Endothelial cell of umbilical vein (primary cell): ENCODE measurements at regions not wholly inside any gene's neighbourhood (a gene's known extent, or its start where the extent isn't known, plus 50 kb on each side); places are given as distances from the start of the nearest gene placed in this dataset.

Source experiments
- BruUV-seq: library from RNA; stranded (reverse); fragments of 400-500 nt; replicated peaks from 2 replicates; lab custom pipeline; 2021; lab: Mats Ljungman, UMichigan
- CTCF ChIA-PET: fragments of 300-600, 350-600 bp; sonication (Branson Sonifier 250); formaldehyde crosslinking; loops from one replicate; lab custom pipeline; 2021; ENCODE audit warnings: antibody characterized with exemption, inconsistent platforms; lab: Charles Lee
- POLR2A ChIA-PET: fragments of 300-600, 350-600 bp; sonication (Branson Sonifier 250); formaldehyde crosslinking; loops from one replicate; lab custom pipeline; 2021; ENCODE audit warnings: antibody characterized with exemption, inconsistent platforms; lab: Charles Lee
- DNase-seq: peaks from one replicate; pipeline ENCODE4 v3.0.0-alpha.2; 2011; ENCODE audit warnings: low read depth, low spot score
- FAIRE-seq: peaks from 2 replicates; lab custom pipeline; 2011; peaks lifted over from hg19 to GRCh38; lab: Jason Lieb, UNC
- H2AFZ ChIP-seq: 2 replicates; pipeline ENCODE4 v1.6.0; 2012; ENCODE audit warnings: low read depth, low read length, control low read depth, inconsistent platforms
- H3K27ac ChIP-seq: 2 replicates; pipeline ENCODE4 v1.5.1; 2011; ENCODE audit warnings: low read depth, mild to moderate bottlenecking, control low read depth, low read length, moderate library complexity; ENCODE audit not compliant: insufficient read depth
- H3K27me3 ChIP-seq, 2 experiments: 2 replicates each; pipeline versions ENCODE4 v1.6.0 to v1.6.1; 2011; ENCODE audit warnings: low read length in 2 of 2, mixed read lengths in 1 of 2; ENCODE audit not compliant: control insufficient read depth in 2 of 2, insufficient read depth in 2 of 2
- H3K36me3 ChIP-seq, 2 experiments: 2 replicates in 1 of 2; 3 replicates in 1 of 2; pipeline ENCODE4 v1.5.1; 2011; ENCODE audit warnings: low read length in 2 of 2, mild to moderate bottlenecking in 1 of 2, moderate library complexity in 1 of 2; ENCODE audit not compliant: control insufficient read depth in 2 of 2, insufficient read depth in 2 of 2; ENCODE audit errors: extremely low read depth in 1 of 2
- H3K4me1 ChIP-seq: 3 replicates; pipeline ENCODE4 v1.5.1; 2011; ENCODE audit warnings: mild to moderate bottlenecking, low read length; ENCODE audit not compliant: control insufficient read depth, insufficient read depth; ENCODE audit errors: extremely low read depth
- H3K4me2 ChIP-seq: 2 replicates; pipeline ENCODE4 v1.6.1; 2011; ENCODE audit warnings: low read length, control low read depth, mixed read lengths; ENCODE audit not compliant: insufficient read depth
- H3K4me3 ChIP-seq, 3 experiments: fragments of 200-600 bp in 1 of 3; sonication (generic), shearing (Covaris generic) in 1 of 3; replicated peaks in 1 of 3; 2 replicates each; pipeline ENCODE4 v1.5.1; 2011 to 2016; ENCODE audit warnings: control low read depth in 3 of 3, low read length in 3 of 3, mild to moderate bottlenecking in 2 of 3, inconsistent platforms in 1 of 3, low read depth in 1 of 3, moderate library complexity in 1 of 3; ENCODE audit not compliant: insufficient read depth in 1 of 3
- H3K79me2 ChIP-seq: 2 replicates; pipeline ENCODE4 v1.6.0; 2012; ENCODE audit warnings: low read length, inconsistent platforms; ENCODE audit not compliant: control insufficient read depth, insufficient read depth
- H3K9ac ChIP-seq: replicated peaks from 2 replicates; pipeline ENCODE3; 2011; ENCODE audit warnings: low read length, control low read depth; ENCODE audit not compliant: insufficient read depth; ENCODE audit errors: extremely low read depth
- H3K9me1 ChIP-seq: replicated peaks from 3 replicates; pipeline ENCODE4 v1.6.0; 2011; ENCODE audit warnings: mild to moderate bottlenecking, low read length; ENCODE audit not compliant: control insufficient read depth, insufficient read depth; ENCODE audit errors: extremely low read depth
- H3K9me3 ChIP-seq: replicated peaks from 2 replicates; pipeline ENCODE4 v1.5.1; 2012; ENCODE audit warnings: low read length, inconsistent platforms; ENCODE audit not compliant: control insufficient read depth, insufficient read depth
- H4K20me1 ChIP-seq: replicated peaks from 2 replicates; pipeline ENCODE3; 2011; ENCODE audit warnings: mild to moderate bottlenecking, low read length; ENCODE audit not compliant: control insufficient read depth, insufficient read depth; ENCODE audit errors: extremely low read depth
- CTCF ChIP-seq, 2 donors: IDR thresholded peaks; 1 replicate in 1 of 2; 2 replicates in 1 of 2; pipeline ENCODE4 v1.5.1; 2011; ENCODE audit warnings: low read length in 2 of 2, mild to moderate bottlenecking in 2 of 2, moderate library complexity in 2 of 2, control low read depth in 1 of 2, inconsistent platforms in 1 of 2, low read depth in 1 of 2; ENCODE audit not compliant: insufficient read depth in 1 of 2; ENCODE audit errors: extremely low read depth in 1 of 2
- EZH2 ChIP-seq: IDR thresholded peaks from 2 replicates; pipeline ENCODE4 v1.6.1; 2012; ENCODE audit warnings: borderline replicate concordance, low read depth, mild to moderate bottlenecking, moderate library complexity, low read length, inconsistent platforms; ENCODE audit not compliant: severe bottlenecking
- FOS ChIP-seq: IDR thresholded peaks from 2 replicates; pipeline ENCODE4 v1.6.1; 2011; ENCODE audit warnings: mild to moderate bottlenecking, low read length, moderate library complexity, borderline replicate concordance; ENCODE audit not compliant: insufficient read depth
- GATA2 ChIP-seq: IDR thresholded peaks from 2 replicates; pipeline ENCODE4 v1.7.0; 2011; ENCODE audit warnings: low read depth, mild to moderate bottlenecking, moderate library complexity, mixed read lengths, low read length; ENCODE audit not compliant: insufficient read length, insufficient read depth
- MAX ChIP-seq: IDR thresholded peaks from 2 replicates; pipeline ENCODE4 v1.6.1; 2011; ENCODE audit not compliant: insufficient read depth, insufficient read length
- MYC ChIP-seq: IDR thresholded peaks from one replicate; pipeline ENCODE4 v1.6.1; 2011; ENCODE audit warnings: mild to moderate bottlenecking, low read depth, low read length
- POLR2A ChIP-seq: IDR thresholded peaks from 2 replicates; pipeline ENCODE4 v1.6.1; 2012; ENCODE audit warnings: low read depth, mild to moderate bottlenecking, control low read depth, low read length
- POLR2AphosphoS5 ChIP-seq: IDR thresholded peaks from 2 replicates; pipeline ENCODE4 v1.6.1; 2012; ENCODE audit warnings: low read depth, mild to moderate bottlenecking, control low read depth, low read length, moderate library complexity; ENCODE audit not compliant: insufficient read depth
- dilution Hi-C: fragments of 300-500 bp; cut with MboI; formaldehyde crosslinking; loops from one replicate; pipeline ENCODE4 v1.15.0; 2019; ENCODE audit warnings: low sequenced_read_pairs; ENCODE audit not compliant: extremely low pct_ligation_motif_present
- intact Hi-C: fragments of 100-400 bp; cut with micrococcal nuclease; formaldehyde crosslinking; loops from one replicate; pipeline ENCODE4 v1.10.0; 2022

DNA sequence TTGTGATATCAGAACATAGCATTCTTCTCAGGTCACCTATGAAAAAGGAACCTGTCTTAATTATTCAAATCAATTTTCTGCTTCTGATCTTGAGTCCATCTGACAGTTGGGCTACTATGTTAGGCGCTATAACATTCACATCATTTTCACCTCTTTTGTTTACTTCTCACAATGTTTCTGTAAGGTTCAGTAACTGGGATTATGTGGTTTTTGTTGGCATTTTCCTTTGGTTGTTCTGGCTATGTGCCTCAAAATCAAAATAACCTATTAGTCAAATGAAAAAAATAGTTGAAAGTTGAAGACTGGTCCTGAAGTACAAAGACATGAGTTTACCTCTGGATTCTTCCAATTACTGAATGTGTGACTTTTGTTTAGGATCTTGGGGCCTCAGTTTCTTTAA, 221.3 kb upstream of the SMIM30 start:
- Histone ChIP-seq H3K9me1 (no peaks in the 10 kb centered on the region), H3K79me2 (no peaks in the 10 kb centered on the region), H4K20me1 (no peaks in the 10 kb centered on the region), H3K4me1 (no peaks in the 10 kb centered on the region), H3K27me3 (no peaks in the 10 kb centered on the region), H3K9me3 (peaks cover 3% of the 10 kb centered on the region), H3K9ac (no peak overlapping the region), H3K4me2 (no peak overlapping the region), H2AFZ (no peak overlapping the region), H3K4me3 (no peak overlapping the region), H3K36me3 (no peaks in the 10 kb centered on the region), H3K27ac (no peak overlapping the region)
- POLR2A ChIA-PET = no interaction called here
- no peak for DNase-seq
- CTCF ChIA-PET = no interaction called here
- TF ChIP-seq CTCF (IDR thresholded peaks at IDR 0.05; ENCODE audit: extremely low read depth in 1 of 2, insufficient read depth in 1 of 2, low read depth in 1 of 2, low read length in 2 of 2) (no peak), POLR2AphosphoS5 (no peak), MYC (no peak), MAX (no peak), FOS (no peak), EZH2 (no peak), GATA2 (no peak), POLR2A (no peak)
- no TSS peak for BruUV-seq
- dilution Hi-C loops = no loop called here
- no peak for FAIRE-seq
- intact Hi-C loops = no loop called here
